Endothelial cell of umbilical vein (primary cell): ENCODE measurements at regions not wholly inside any gene's neighbourhood (a gene's known extent, or its start where the extent isn't known, plus 50 kb on each side); places are given as distances from the start of the nearest gene placed in this dataset.

Experiments used
- BruUV-seq: library from RNA; stranded (reverse); fragments of 400-500 nt; replicated peaks from 2 replicates; lab custom pipeline; 2021; lab: Mats Ljungman, UMichigan
- CTCF ChIA-PET: fragments of 300-600, 350-600 bp; sonication (Branson Sonifier 250); formaldehyde crosslinking; loops from one replicate; lab custom pipeline; 2021; ENCODE audit warnings: antibody characterized with exemption, inconsistent platforms; lab: Charles Lee
- POLR2A ChIA-PET: fragments of 300-600, 350-600 bp; sonication (Branson Sonifier 250); formaldehyde crosslinking; loops from one replicate; lab custom pipeline; 2021; ENCODE audit warnings: antibody characterized with exemption, inconsistent platforms; lab: Charles Lee
- DNase-seq: peaks from one replicate; pipeline ENCODE4 v3.0.0-alpha.2; 2011; ENCODE audit warnings: low read depth, low spot score
- FAIRE-seq: peaks from 2 replicates; lab custom pipeline; 2011; peaks lifted over from hg19 to GRCh38; lab: Jason Lieb, UNC
- H2AFZ ChIP-seq: 2 replicates; pipeline ENCODE4 v1.6.0; 2012; ENCODE audit warnings: low read depth, low read length, control low read depth, inconsistent platforms
- H3K27ac ChIP-seq: 2 replicates; pipeline ENCODE4 v1.5.1; 2011; ENCODE audit warnings: low read depth, mild to moderate bottlenecking, control low read depth, low read length, moderate library complexity; ENCODE audit not compliant: insufficient read depth
- H3K27me3 ChIP-seq, 2 experiments: 2 replicates each; pipeline versions ENCODE4 v1.6.0 to v1.6.1; 2011; ENCODE audit warnings: low read length in 2 of 2, mixed read lengths in 1 of 2; ENCODE audit not compliant: control insufficient read depth in 2 of 2, insufficient read depth in 2 of 2
- H3K36me3 ChIP-seq, 2 experiments: 2 replicates in 1 of 2; 3 replicates in 1 of 2; pipeline ENCODE4 v1.5.1; 2011; ENCODE audit warnings: low read length in 2 of 2, mild to moderate bottlenecking in 1 of 2, moderate library complexity in 1 of 2; ENCODE audit not compliant: control insufficient read depth in 2 of 2, insufficient read depth in 2 of 2; ENCODE audit errors: extremely low read depth in 1 of 2
- H3K4me1 ChIP-seq: 3 replicates; pipeline ENCODE4 v1.5.1; 2011; ENCODE audit warnings: mild to moderate bottlenecking, low read length; ENCODE audit not compliant: control insufficient read depth, insufficient read depth; ENCODE audit errors: extremely low read depth
- H3K4me2 ChIP-seq: 2 replicates; pipeline ENCODE4 v1.6.1; 2011; ENCODE audit warnings: low read length, control low read depth, mixed read lengths; ENCODE audit not compliant: insufficient read depth
- H3K4me3 ChIP-seq, 3 experiments: fragments of 200-600 bp in 1 of 3; sonication (generic), shearing (Covaris generic) in 1 of 3; replicated peaks in 1 of 3; 2 replicates each; pipeline ENCODE4 v1.5.1; 2011 to 2016; ENCODE audit warnings: control low read depth in 3 of 3, low read length in 3 of 3, mild to moderate bottlenecking in 2 of 3, inconsistent platforms in 1 of 3, low read depth in 1 of 3, moderate library complexity in 1 of 3; ENCODE audit not compliant: insufficient read depth in 1 of 3
- H3K79me2 ChIP-seq: 2 replicates; pipeline ENCODE4 v1.6.0; 2012; ENCODE audit warnings: low read length, inconsistent platforms; ENCODE audit not compliant: control insufficient read depth, insufficient read depth
- H3K9ac ChIP-seq: replicated peaks from 2 replicates; pipeline ENCODE3; 2011; ENCODE audit warnings: low read length, control low read depth; ENCODE audit not compliant: insufficient read depth; ENCODE audit errors: extremely low read depth
- H3K9me1 ChIP-seq: replicated peaks from 3 replicates; pipeline ENCODE4 v1.6.0; 2011; ENCODE audit warnings: mild to moderate bottlenecking, low read length; ENCODE audit not compliant: control insufficient read depth, insufficient read depth; ENCODE audit errors: extremely low read depth
- H3K9me3 ChIP-seq: replicated peaks from 2 replicates; pipeline ENCODE4 v1.5.1; 2012; ENCODE audit warnings: low read length, inconsistent platforms; ENCODE audit not compliant: control insufficient read depth, insufficient read depth
- H4K20me1 ChIP-seq: replicated peaks from 2 replicates; pipeline ENCODE3; 2011; ENCODE audit warnings: mild to moderate bottlenecking, low read length; ENCODE audit not compliant: control insufficient read depth, insufficient read depth; ENCODE audit errors: extremely low read depth
- CTCF ChIP-seq, 2 donors: IDR thresholded peaks; 1 replicate in 1 of 2; 2 replicates in 1 of 2; pipeline ENCODE4 v1.5.1; 2011; ENCODE audit warnings: low read length in 2 of 2, mild to moderate bottlenecking in 2 of 2, moderate library complexity in 2 of 2, control low read depth in 1 of 2, inconsistent platforms in 1 of 2, low read depth in 1 of 2; ENCODE audit not compliant: insufficient read depth in 1 of 2; ENCODE audit errors: extremely low read depth in 1 of 2
- EZH2 ChIP-seq: IDR thresholded peaks from 2 replicates; pipeline ENCODE4 v1.6.1; 2012; ENCODE audit warnings: borderline replicate concordance, low read depth, mild to moderate bottlenecking, moderate library complexity, low read length, inconsistent platforms; ENCODE audit not compliant: severe bottlenecking
- FOS ChIP-seq: IDR thresholded peaks from 2 replicates; pipeline ENCODE4 v1.6.1; 2011; ENCODE audit warnings: mild to moderate bottlenecking, low read length, moderate library complexity, borderline replicate concordance; ENCODE audit not compliant: insufficient read depth
- GATA2 ChIP-seq: IDR thresholded peaks from 2 replicates; pipeline ENCODE4 v1.7.0; 2011; ENCODE audit warnings: low read depth, mild to moderate bottlenecking, moderate library complexity, mixed read lengths, low read length; ENCODE audit not compliant: insufficient read length, insufficient read depth
- JUN ChIP-seq: IDR thresholded peaks from 2 replicates; pipeline ENCODE4 v1.6.1; 2011; ENCODE audit warnings: borderline replicate concordance, low read depth; ENCODE audit not compliant: insufficient read length, insufficient read depth
- MAX ChIP-seq: IDR thresholded peaks from 2 replicates; pipeline ENCODE4 v1.6.1; 2011; ENCODE audit not compliant: insufficient read depth, insufficient read length
- MYC ChIP-seq: IDR thresholded peaks from one replicate; pipeline ENCODE4 v1.6.1; 2011; ENCODE audit warnings: mild to moderate bottlenecking, low read depth, low read length
- POLR2A ChIP-seq: IDR thresholded peaks from 2 replicates; pipeline ENCODE4 v1.6.1; 2012; ENCODE audit warnings: low read depth, mild to moderate bottlenecking, control low read depth, low read length
- POLR2AphosphoS5 ChIP-seq: IDR thresholded peaks from 2 replicates; pipeline ENCODE4 v1.6.1; 2012; ENCODE audit warnings: low read depth, mild to moderate bottlenecking, control low read depth, low read length, moderate library complexity; ENCODE audit not compliant: insufficient read depth
- dilution Hi-C: fragments of 300-500 bp; cut with MboI; formaldehyde crosslinking; loops from one replicate; pipeline ENCODE4 v1.15.0; 2019; ENCODE audit warnings: low sequenced_read_pairs; ENCODE audit not compliant: extremely low pct_ligation_motif_present
- intact Hi-C: fragments of 100-400 bp; cut with micrococcal nuclease; formaldehyde crosslinking; loops from one replicate; pipeline ENCODE4 v1.10.0; 2022

GRCh38 chr6:139722530-139722929 is 348.1 kb upstream of the CITED2 start:
- BruUV-seq, result no TSS peak
- CTCF ChIA-PET, result interaction anchor here (0.7 to 1.3 kb wide), 3 partner anchors 10 to 14 kb away, joined by 3 to 6 read pairs (median 4); no protein-coding TSS in a partner anchor
- FAIRE-seq, result no peak

More at GRCh38 chr6:139722530-139722929, 348.1 kb upstream of the CITED2 start:
- POLR2A ChIA-PET, result no interaction called here
- H3K4me2 ChIP-seq, result no peak overlapping the region
- H3K27me3 ChIP-seq, result no peaks in the 10 kb centered on the region
- H3K36me3 ChIP-seq, result no peaks in the 10 kb centered on the region
- H3K4me3 ChIP-seq, result no peak overlapping the region
- H3K9me1 ChIP-seq, result no peaks in the 10 kb centered on the region
- DNase-seq, result no peak
- no peaks in the 10 kb centered on the region for H4K20me1 ChIP-seq
- H3K9ac ChIP-seq, result no peak overlapping the region
- intact Hi-C loops, result no loop called here
- H3K4me1 ChIP-seq, result no peaks in the 10 kb centered on the region
- no peak for TF ChIP-seq POLR2A
- no peak for TF ChIP-seq JUN
- TF ChIP-seq FOS, result no peak
- TF ChIP-seq MAX, result no peak
- TF ChIP-seq POLR2AphosphoS5, result no peak
- no peak for TF ChIP-seq CTCF (IDR thresholded peaks at IDR 0.05; ENCODE audit: extremely low read depth in 1 of 2, insufficient read depth in 1 of 2, low read depth in 1 of 2, low read length in 2 of 2)
- no peak for TF ChIP-seq EZH2
- TF ChIP-seq MYC, result no peak
- no peak for TF ChIP-seq GATA2
- H3K9me3 ChIP-seq, result no peaks in the 10 kb centered on the region
- no peak overlapping the region for H3K27ac ChIP-seq
- H2AFZ ChIP-seq, result no peak overlapping the region
- dilution Hi-C loops, result no loop called here
- H3K79me2 ChIP-seq, result no peaks in the 10 kb centered on the region
